ENCODE measurements at regions not wholly inside any gene's neighbourhood (a gene's known extent, or its start where the extent isn't known, plus 50 kb on each side); places are given as distances from the start of the nearest gene placed in this dataset.

DNA sequence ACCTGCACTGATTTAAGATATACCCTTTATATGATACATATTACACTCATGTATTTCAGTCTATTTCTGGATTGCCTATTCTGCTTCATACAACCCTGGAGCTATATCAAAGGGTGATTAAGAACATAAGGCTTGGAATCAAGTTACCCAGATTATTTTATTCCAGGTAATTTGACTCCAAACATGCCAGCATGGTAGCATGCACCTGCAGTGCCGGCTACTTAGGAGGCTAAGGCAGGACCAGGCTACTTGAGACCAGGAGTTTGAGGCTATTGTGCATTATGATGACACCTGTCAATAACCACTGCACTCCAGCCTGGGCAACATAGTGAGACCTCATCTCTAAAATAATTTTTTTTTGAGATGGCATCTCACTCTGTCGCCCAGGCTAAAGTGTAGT is 50.4 kb upstream of the NEO1 start:
- in situ Hi-C loops (cut with MboI; ENCODE audit: low pct_ligation_motif_present in 1 of 4, low pct_unique_long_range_greater_than_20kb in 1 of 4, low sequenced_read_pairs in 3 of 4) = no loop called here

DNA sequence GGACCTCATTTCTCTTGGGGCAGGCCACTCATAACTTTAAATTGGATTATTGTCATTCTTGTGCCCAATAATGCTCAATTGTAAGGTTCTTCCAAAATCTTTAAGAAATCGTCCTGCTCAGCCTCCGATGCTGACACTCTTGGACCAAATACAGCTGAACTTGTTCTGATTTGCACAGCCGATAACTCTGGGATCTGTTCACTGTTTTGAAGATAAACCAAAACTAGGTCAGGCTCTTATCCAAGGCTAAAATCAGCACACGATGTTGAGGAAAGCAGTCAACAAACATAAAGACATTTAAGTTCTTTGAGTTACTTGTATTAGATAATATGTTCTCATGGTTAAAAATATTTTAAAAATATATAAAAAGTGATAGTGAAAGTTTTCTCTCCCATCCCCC is 52.0 kb upstream of the NEO1 start:
- TF ChIP-seq POLR2AphosphoS5 (IDR thresholded peaks at IDR 0.05) (no peak), POLR2A (IDR thresholded peaks at IDR 0.05) (no peak), EP300 (IDR thresholded peaks at IDR 0.05; ENCODE audit: low read depth) (no peak)
- TF ChIP-seq, protein P1, sequence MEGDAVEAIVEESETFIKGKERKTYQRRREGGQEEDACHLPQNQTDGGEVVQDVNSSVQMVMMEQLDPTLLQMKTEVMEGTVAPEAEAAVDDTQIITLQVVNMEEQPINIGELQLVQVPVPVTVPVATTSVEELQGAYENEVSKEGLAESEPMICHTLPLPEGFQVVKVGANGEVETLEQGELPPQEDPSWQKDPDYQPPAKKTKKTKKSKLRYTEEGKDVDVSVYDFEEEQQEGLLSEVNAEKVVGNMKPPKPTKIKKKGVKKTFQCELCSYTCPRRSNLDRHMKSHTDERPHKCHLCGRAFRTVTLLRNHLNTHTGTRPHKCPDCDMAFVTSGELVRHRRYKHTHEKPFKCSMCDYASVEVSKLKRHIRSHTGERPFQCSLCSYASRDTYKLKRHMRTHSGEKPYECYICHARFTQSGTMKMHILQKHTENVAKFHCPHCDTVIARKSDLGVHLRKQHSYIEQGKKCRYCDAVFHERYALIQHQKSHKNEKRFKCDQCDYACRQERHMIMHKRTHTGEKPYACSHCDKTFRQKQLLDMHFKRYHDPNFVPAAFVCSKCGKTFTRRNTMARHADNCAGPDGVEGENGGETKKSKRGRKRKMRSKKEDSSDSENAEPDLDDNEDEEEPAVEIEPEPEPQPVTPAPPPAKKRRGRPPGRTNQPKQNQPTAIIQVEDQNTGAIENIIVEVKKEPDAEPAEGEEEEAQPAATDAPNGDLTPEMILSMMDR (IDR thresholded peaks at IDR 0.05) = no peak
- 66 to 74% methylated on average over 3 to 4 of the region's 4 CpGs for WGBS, 2 donors (ENCODE audit: low coverage in 1 of 2)
- intact Hi-C loops (cut with DNase I; ENCODE audit: low total_unique reads) = no loop called here
- Histone ChIP-seq H3K27ac (peak overlapping the region in 1 of 4 donors; percentile 6), H3K4me3 (no peak overlapping the region), H3K4me1 (peaks cover 0 to 39% (median 18%) of the 10 kb centered on the region in 4 donors), H3K9me3 (no peaks in the 10 kb centered on the region), H3K36me3 (no peaks in the 10 kb centered on the region), H3K27me3 (no peaks in the 10 kb centered on the region)
- DNase-seq = no peak
- in situ Hi-C loops (cut with MboI; ENCODE audit: low pct_ligation_motif_present in 1 of 4, low pct_unique_long_range_greater_than_20kb in 1 of 4, low sequenced_read_pairs in 3 of 4) = no loop called here

More for the DNA sequence above, 50.4 kb upstream of the NEO1 start:
- intact Hi-C loops (cut with DNase I; ENCODE audit: low total_unique reads) = no loop called here
- Histone ChIP-seq H3K4me3 (no peak overlapping the region), H3K36me3 (no peaks in the 10 kb centered on the region), H3K9me3 (no peaks in the 10 kb centered on the region), H3K4me1 (peaks cover 0 to 31% (median 17%) of the 10 kb centered on the region in 4 donors), H3K27ac (no peak overlapping the region), H3K27me3 (no peaks in the 10 kb centered on the region)
- no peak for DNase-seq
- TF ChIP-seq, protein P1 (IDR thresholded peaks at IDR 0.05) = no peak
- no peak for TF ChIP-seq POLR2A (IDR thresholded peaks at IDR 0.05)
- no peak for TF ChIP-seq EP300 (IDR thresholded peaks at IDR 0.05; ENCODE audit: low read depth)
- 95 to 100% methylated on average over 1 to 2 of the region's 2 CpGs for WGBS, 2 donors (ENCODE audit: low coverage in 1 of 2)

DNA sequence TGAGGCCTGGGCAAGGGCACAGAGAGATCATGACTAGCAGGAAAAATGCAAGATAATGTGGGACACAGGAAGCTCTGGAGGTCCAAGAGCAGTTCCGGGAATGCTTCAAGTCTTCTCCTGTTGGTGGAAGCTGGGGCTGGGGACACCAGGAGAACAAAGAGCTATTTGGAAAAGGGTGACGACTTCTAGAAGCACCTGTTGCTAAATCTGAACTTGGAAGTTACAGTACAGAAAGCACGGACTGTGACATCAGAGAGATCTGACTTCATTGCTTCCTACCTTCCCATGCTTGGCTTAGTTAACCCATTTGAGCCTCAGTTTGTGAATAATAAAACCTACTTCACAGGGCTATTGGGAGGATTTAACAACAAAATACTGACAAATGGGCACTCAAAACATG is 52.7 kb upstream of the NEO1 start:
- Histone ChIP-seq H3K27ac (peak overlapping the region; percentile 33 to 55 (median 47)), H3K36me3 (no peaks in the 10 kb centered on the region), H3K9me3 (no peaks in the 10 kb centered on the region), H3K4me3 (no peak overlapping the region), H3K4me1 (peaks cover 0 to 39% (median 20%) of the 10 kb centered on the region in 4 donors), H3K27me3 (no peaks in the 10 kb centered on the region)
- in situ Hi-C loops (cut with MboI; ENCODE audit: low pct_ligation_motif_present in 1 of 4, low pct_unique_long_range_greater_than_20kb in 1 of 4, low sequenced_read_pairs in 3 of 4) (no loop called here), intact Hi-C loops (cut with DNase I; ENCODE audit: low total_unique reads) (no loop called here)
- 11 to 70% methylated on average over 1 to 3 of the region's 3 CpGs for WGBS, 2 donors (ENCODE audit: low coverage in 1 of 2)
- DNase-seq = no peak
- TF ChIP-seq EP300 (IDR thresholded peaks at IDR 0.05; ENCODE audit: low read depth) (no peak), POLR2A (IDR thresholded peaks at IDR 0.05) (no peak)

DNA sequence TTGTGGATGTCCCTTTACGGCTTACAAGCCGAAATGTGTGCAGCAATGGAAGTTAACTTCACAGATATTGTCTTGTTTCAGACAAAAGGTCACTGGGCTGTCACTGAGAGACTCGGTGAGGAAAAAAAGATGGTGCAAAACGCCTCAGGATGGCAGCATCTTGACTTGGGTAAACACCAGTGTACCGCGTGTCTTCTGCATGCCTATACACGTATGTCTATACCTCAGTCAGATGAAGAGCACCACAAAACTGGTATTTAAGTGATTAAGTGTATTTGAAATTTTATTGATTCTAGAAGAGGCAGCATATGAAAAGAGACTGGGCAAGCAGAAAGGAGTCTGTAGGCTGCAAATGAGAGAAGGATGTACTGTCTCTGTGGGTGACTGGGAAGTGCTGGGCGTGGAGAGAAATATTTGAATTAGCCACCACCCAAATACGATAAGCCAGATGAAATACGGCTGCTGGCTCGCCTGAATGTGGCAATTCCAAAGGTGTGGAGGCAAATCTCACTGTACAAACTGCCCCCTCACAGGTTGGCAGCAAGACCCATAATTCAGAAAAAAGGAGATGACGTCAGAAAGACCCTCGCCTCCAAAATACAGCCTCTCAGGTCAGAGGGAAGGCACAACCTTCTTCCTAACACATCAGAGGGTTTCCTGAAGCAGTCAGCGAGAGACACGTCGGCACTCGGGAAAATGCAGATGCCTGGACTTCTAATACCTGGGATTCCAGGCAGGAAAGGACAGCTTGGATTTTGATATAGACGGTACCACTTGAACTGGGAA is 53.4 kb upstream of the NEO1 start:
- H3K4me1 ChIP-seq = peaks cover 0 to 44% (median 25%) of the 10 kb centered on the region in 4 donors
- peak overlapping the region; percentile 33 to 55 (median 47) for H3K27ac ChIP-seq
- TF ChIP-seq POLR2A (IDR thresholded peaks at IDR 0.05) = no peak
- no peak for TF ChIP-seq EP300 (IDR thresholded peaks at IDR 0.05; ENCODE audit: low read depth)
- TF ChIP-seq POLR2AphosphoS5 (IDR thresholded peaks at IDR 0.05) = no peak
- TF ChIP-seq, protein P1 (IDR thresholded peaks at IDR 0.05) = no peak
- H3K9me3 ChIP-seq = no peaks in the 10 kb centered on the region
- no peak overlapping the region for H3K4me3 ChIP-seq
- WGBS, 2 donors (ENCODE audit: low coverage in 1 of 2) = 65 to 70% methylated on average over 10 to 18 of the region's 18 CpGs
- no peaks in the 10 kb centered on the region for H3K36me3 ChIP-seq
- in situ Hi-C loops (cut with MboI; ENCODE audit: low pct_ligation_motif_present in 1 of 4, low pct_unique_long_range_greater_than_20kb in 1 of 4, low sequenced_read_pairs in 3 of 4) (no loop called here), intact Hi-C loops (cut with DNase I; ENCODE audit: low total_unique reads) (no loop called here)
- peak; percentile 59 for DNase-seq
- no peaks in the 10 kb centered on the region for H3K27me3 ChIP-seq
